ENCODE measurements at regions not wholly inside any gene's neighbourhood (a gene's known extent, or its start where the extent isn't known, plus 50 kb on each side); places are given as distances from the start of the nearest gene placed in this dataset.

DNA sequence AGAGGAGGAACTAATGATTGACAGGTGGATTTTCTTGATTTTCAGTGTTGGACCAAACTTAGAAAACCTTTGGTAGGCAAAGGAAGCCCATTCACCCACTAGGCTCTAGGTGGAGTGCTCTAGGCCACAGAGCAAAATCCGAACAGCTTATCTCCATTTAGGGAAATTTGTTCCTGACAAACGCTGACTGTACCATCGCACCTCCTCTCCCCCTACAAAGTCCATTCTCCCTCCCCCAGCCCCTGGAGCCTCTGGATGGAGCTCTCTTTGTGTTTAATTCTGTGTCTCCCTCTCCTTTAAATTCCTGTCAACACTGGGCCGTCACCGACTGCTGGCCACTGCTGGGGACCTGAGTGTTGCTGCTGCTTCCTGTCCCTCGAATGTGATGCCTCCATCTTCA is 350.1 kb upstream of the IRX2 start:
- H3K9me3 Mint-ChIP-seq, result no peaks in the 10 kb centered on the region
- H3K27ac Mint-ChIP-seq, result no peak overlapping the region
- TF ChIP-seq, protein P1, sequence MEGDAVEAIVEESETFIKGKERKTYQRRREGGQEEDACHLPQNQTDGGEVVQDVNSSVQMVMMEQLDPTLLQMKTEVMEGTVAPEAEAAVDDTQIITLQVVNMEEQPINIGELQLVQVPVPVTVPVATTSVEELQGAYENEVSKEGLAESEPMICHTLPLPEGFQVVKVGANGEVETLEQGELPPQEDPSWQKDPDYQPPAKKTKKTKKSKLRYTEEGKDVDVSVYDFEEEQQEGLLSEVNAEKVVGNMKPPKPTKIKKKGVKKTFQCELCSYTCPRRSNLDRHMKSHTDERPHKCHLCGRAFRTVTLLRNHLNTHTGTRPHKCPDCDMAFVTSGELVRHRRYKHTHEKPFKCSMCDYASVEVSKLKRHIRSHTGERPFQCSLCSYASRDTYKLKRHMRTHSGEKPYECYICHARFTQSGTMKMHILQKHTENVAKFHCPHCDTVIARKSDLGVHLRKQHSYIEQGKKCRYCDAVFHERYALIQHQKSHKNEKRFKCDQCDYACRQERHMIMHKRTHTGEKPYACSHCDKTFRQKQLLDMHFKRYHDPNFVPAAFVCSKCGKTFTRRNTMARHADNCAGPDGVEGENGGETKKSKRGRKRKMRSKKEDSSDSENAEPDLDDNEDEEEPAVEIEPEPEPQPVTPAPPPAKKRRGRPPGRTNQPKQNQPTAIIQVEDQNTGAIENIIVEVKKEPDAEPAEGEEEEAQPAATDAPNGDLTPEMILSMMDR (conservative IDR thresholded peaks at IDR 0.05), result no peak
- peak overlapping the region; percentile 44 for H3K4me3 Mint-ChIP-seq
- H3K4me1 Mint-ChIP-seq (ENCODE audit: unreplicated experiment), result peaks cover 39% of the 10 kb centered on the region
- no peaks in the 10 kb centered on the region for H3K36me3 Mint-ChIP-seq
- peaks cover 40% of the 10 kb centered on the region for H3K27me3 Mint-ChIP-seq
- DNase-seq (ENCODE audit: extremely low spot score, unreplicated experiment), result no peak

DNA sequence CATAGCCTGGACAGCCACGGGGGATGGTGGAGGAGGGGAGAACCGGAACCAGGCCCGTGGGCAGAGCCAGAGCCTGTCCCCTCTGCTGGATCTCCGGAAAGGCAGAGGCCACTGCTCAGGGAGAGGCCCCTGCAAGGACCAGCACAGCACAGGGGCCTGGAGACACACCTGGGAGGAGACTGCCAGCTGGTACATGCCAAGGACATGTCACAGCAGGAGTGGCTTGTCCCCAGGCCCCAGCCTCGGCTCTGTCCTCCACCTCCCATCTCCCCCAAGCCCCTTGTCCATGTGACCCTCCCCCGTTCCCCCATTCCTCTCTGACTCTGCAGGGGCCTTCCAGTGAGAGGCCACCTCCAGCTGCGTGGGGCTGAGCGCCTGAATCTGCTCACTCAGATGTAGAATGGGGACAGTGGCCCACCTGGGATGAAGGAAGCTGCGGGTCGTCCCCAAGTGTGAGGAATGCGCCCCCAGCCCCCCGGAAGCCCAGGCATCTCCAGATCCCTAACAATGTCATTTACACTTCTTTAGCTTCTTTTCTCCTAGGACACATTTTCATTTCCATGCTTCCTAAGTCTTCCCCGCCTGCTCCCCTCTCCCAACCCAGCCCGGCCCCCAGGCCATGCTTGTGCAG is 349.6 kb upstream of the IRX2 start:
- Mint-ChIP-seq H3K36me3 (no peaks in the 10 kb centered on the region), H3K27ac (no peak overlapping the region), H3K9me3 (no peaks in the 10 kb centered on the region), H3K4me1 (ENCODE audit: unreplicated experiment) (peaks cover 39% of the 10 kb centered on the region), H3K27me3 (peaks cover 40% of the 10 kb centered on the region), H3K4me3 (peak overlapping the region; percentile 44)
- TF ChIP-seq, protein P1 (conservative IDR thresholded peaks at IDR 0.05), result no peak
- no peak for DNase-seq (ENCODE audit: extremely low spot score, unreplicated experiment)

DNA sequence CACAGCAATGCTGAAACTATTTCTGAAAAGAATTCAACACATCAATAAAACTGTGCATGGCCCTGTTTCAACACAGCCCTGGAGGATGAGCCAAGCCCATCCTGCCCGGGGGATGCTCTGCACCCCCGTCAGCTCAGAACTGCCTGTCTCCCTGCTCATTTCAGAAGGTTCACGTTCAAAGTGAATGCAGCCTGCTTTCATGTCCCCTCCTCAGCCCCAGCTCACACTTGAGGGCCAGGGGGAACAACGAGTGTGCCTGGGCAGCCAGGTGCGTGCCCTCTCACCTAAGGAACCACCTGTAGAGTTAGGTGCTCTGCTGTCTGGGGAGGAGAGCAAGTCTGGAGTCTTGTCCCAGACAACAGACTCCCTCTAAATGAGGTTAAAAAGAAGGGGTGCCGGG is 348.5 kb upstream of the IRX2 start:
- TF ChIP-seq, protein P1 (conservative IDR thresholded peaks at IDR 0.05), result no peak
- H3K9me3 Mint-ChIP-seq, result no peaks in the 10 kb centered on the region
- H3K36me3 Mint-ChIP-seq, result no peaks in the 10 kb centered on the region
- peaks cover 30% of the 10 kb centered on the region for H3K27me3 Mint-ChIP-seq
- H3K27ac Mint-ChIP-seq, result no peak overlapping the region
- peaks cover 33% of the 10 kb centered on the region for H3K4me1 Mint-ChIP-seq (ENCODE audit: unreplicated experiment)
- H3K4me3 Mint-ChIP-seq, result no peak overlapping the region
- DNase-seq (ENCODE audit: extremely low spot score, unreplicated experiment), result no peak

DNA sequence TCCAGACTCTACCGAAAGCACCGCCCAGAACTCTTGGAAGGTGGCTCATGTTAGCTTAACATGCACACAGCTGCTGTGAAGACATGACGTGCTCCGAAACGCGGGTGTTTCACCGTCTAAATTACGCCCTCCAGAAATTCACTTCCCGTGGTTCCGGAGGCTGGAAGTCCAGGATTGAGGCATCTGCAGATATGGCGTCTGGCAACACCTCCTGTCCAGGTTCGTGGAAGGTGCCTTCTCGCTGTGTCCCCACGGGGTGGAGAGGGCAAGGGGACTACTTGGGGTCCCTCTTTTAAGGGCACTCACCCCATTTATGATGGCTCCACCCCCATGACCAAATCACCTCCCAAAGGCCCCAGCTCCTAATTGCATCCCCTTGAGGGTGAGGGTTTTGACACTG is 348.0 kb upstream of the IRX2 start:
- DNase-seq (ENCODE audit: extremely low spot score, unreplicated experiment), result no peak
- H3K27me3 Mint-ChIP-seq, result peaks cover 26% of the 10 kb centered on the region
- H3K4me3 Mint-ChIP-seq, result no peak overlapping the region
- TF ChIP-seq, protein P1 (conservative IDR thresholded peaks at IDR 0.05), result no peak
- peaks cover 28% of the 10 kb centered on the region for H3K4me1 Mint-ChIP-seq (ENCODE audit: unreplicated experiment)
- H3K36me3 Mint-ChIP-seq, result no peaks in the 10 kb centered on the region
- no peaks in the 10 kb centered on the region for H3K9me3 Mint-ChIP-seq
- H3K27ac Mint-ChIP-seq, result no peak overlapping the region

DNA sequence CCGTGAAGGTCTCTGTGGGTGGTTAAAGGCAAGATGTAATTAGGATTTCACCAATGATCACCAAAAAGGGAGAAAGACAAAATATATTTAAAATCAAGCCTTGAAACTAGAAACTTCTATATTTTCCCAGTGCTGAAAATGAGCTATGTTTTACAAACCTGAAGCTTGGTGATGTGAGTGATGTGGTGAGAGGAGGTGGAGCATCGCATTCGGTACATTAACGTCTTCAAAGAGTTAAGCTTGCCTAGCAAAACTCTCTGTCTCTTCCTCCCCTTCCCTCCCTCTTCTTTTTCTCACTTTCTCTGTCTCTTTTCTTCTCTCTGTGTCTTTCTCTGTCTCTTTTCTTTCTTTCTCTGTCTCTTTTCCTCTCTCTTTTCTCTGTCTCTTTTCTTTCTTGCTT is 347.3 kb upstream of the IRX2 start:
- Mint-ChIP-seq H3K9me3 (no peaks in the 10 kb centered on the region), H3K27me3 (peaks cover 23% of the 10 kb centered on the region), H3K27ac (no peak overlapping the region), H3K36me3 (no peaks in the 10 kb centered on the region), H3K4me3 (no peak overlapping the region), H3K4me1 (ENCODE audit: unreplicated experiment) (peaks cover 21% of the 10 kb centered on the region)
- TF ChIP-seq, protein P1 (conservative IDR thresholded peaks at IDR 0.05), result no peak
- DNase-seq (ENCODE audit: extremely low spot score, unreplicated experiment), result no peak

DNA sequence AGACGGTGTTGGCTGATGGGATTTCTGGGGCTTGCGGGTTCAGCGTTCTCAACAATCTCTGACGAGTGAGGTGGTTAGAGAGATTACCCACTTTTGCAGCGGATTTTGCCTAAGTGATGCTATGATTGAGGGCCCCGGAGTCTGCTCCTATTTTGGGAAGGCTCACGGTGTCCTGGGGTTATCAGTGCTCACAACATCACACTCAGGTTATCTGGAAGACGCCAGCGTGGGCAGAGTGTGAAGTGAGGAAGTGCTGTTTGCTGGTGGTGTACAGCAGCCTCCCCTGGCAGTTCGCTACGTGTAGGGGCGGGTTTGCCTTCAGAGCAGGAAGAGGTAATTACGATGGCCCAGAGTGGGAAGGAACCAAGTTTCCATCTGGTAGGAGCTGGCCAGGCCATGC is 341.2 kb upstream of the IRX2 start:
- Mint-ChIP-seq H3K36me3 (no peaks in the 10 kb centered on the region), H3K27ac (no peak overlapping the region), H3K9me3 (no peaks in the 10 kb centered on the region), H3K4me1 (ENCODE audit: unreplicated experiment) (peaks cover 5% of the 10 kb centered on the region), H3K27me3 (peaks cover 11% of the 10 kb centered on the region), H3K4me3 (no peak overlapping the region)
- TF ChIP-seq, protein P1 (conservative IDR thresholded peaks at IDR 0.05), result no peak
- DNase-seq (ENCODE audit: extremely low spot score, unreplicated experiment), result no peak

All from type B pancreatic cell (in vitro differentiated cells).